HEK293 (cell line): ENCODE measurements at regions not wholly inside any gene's neighbourhood (a gene's known extent, or its start where the extent isn't known, plus 50 kb on each side); places are given as distances from the start of the nearest gene placed in this dataset.

Source experiments
- CTCF ChIA-PET: fragments of 350-600 bp; formaldehyde crosslinking; extraction: SDS; loops from one replicate; lab custom pipeline; 2021; ENCODE audit warnings: antibody characterized with exemption; lab: Yijun Ruan, JAX
- POLR2A ChIA-PET: fragments of 300-600 bp; formaldehyde crosslinking; extraction: SDS; loops from one replicate; lab custom pipeline; 2020; ENCODE audit warnings: antibody characterized with exemption, inconsistent platforms; lab: Yijun Ruan, JAX
- H3K27ac ChIP-seq: fragments of 200-500 bp; sonication (Bioruptor generic); 2 replicates; pipeline ENCODE4 v1.5.1; 2014; ENCODE audit warnings: low read depth, low read length, control low read depth, inconsistent platforms; ENCODE audit errors: extremely low read depth
- H3K36me3 ChIP-seq, 2 experiments: fragments of 200-500 bp in 1 of 2; sonication (Bioruptor generic) in 1 of 2; 1 replicate in 1 of 2; 2 replicates in 1 of 2; pipeline ENCODE4 v1.5.1; 2014 to 2017; ENCODE audit warnings: inconsistent platforms in 2 of 2, low read length in 2 of 2; ENCODE audit not compliant: control insufficient read depth in 2 of 2, insufficient read depth in 1 of 2
- H3K4me1 ChIP-seq: fragments of 200-500 bp; sonication (Bioruptor generic); 2 replicates; pipeline ENCODE4 v1.5.1; 2014; ENCODE audit warnings: mild to moderate bottlenecking, low read length, inconsistent platforms; ENCODE audit not compliant: control insufficient read depth, insufficient read depth
- H3K4me3 ChIP-seq: 2 replicates; pipeline ENCODE4 v1.5.1; 2011; ENCODE audit warnings: low read depth, mild to moderate bottlenecking, control low read depth, low read length, moderate library complexity
- H3K9me3 ChIP-seq: fragments of 200-500 bp; sonication (Bioruptor generic); 2 replicates; pipeline ENCODE4 v1.5.1; 2014; ENCODE audit warnings: low read depth, low read length, inconsistent platforms; ENCODE audit not compliant: control insufficient read depth, insufficient read depth
- EGR2 ChIP-seq: fragments of 450-650 bp; formaldehyde crosslinking; IDR thresholded peaks from 2 replicates; pipeline ENCODE4 v1.5.1; 2016; ENCODE audit warnings: low read depth, missing biosample characterization, missing genetic modification characterization
- GLI2 ChIP-seq: fragments of 450-650 bp; formaldehyde crosslinking; IDR thresholded peaks from 2 replicates; pipeline ENCODE4; 2017; ENCODE audit warnings: missing biosample characterization, missing genetic modification characterization, low read depth, borderline replicate concordance
- GLIS2 ChIP-seq: fragments of 450-650 bp; formaldehyde crosslinking; IDR thresholded peaks from 2 replicates; pipeline ENCODE4 v1.5.1; 2016; ENCODE audit warnings: missing biosample characterization, missing genetic modification characterization
- KLF10 ChIP-seq: fragments of 450-650 bp; IDR thresholded peaks from 2 replicates; pipeline ENCODE4 v1.5.1; 2018; ENCODE audit warnings: missing biosample characterization, mild to moderate bottlenecking, missing genetic modification characterization
- KLF8 ChIP-seq: fragments of 450-650 bp; formaldehyde crosslinking; IDR thresholded peaks from 2 replicates; pipeline ENCODE4 v1.5.1; 2016; ENCODE audit warnings: missing biosample characterization, missing genetic modification characterization
- PRDM10 ChIP-seq: fragments of 450-650 bp; formaldehyde crosslinking; IDR thresholded peaks from 2 replicates; pipeline ENCODE4 v1.5.1; 2016; ENCODE audit warnings: missing biosample characterization, missing genetic modification characterization
- TSHZ1 ChIP-seq: fragments of 450-650 bp; formaldehyde crosslinking; IDR thresholded peaks from 2 replicates; pipeline ENCODE4 v1.5.1; 2016; ENCODE audit warnings: missing biosample characterization, missing genetic modification characterization, borderline replicate concordance
- ZBTB17 ChIP-seq: fragments of 450-650 bp; formaldehyde crosslinking; IDR thresholded peaks from 2 replicates; pipeline ENCODE4 v1.5.1; 2016; ENCODE audit warnings: missing biosample characterization, missing genetic modification characterization
- ZIC2 ChIP-seq: fragments of 450-650 bp; formaldehyde crosslinking; IDR thresholded peaks from 2 replicates; pipeline ENCODE4 v1.5.1; 2016; ENCODE audit warnings: missing biosample characterization, missing genetic modification characterization
- ZNF132 ChIP-seq: fragments of 450-650 bp; formaldehyde crosslinking; IDR thresholded peaks from 2 replicates; pipeline ENCODE4 v1.5.1; 2017; ENCODE audit warnings: missing biosample characterization, missing genetic modification characterization, borderline replicate concordance
- ZNF175 ChIP-seq: fragments of 450-650 bp; formaldehyde crosslinking; IDR thresholded peaks from 2 replicates; pipeline ENCODE4 v1.5.1; 2016; ENCODE audit warnings: missing biosample characterization, missing genetic modification characterization
- ZNF2 ChIP-seq: fragments of 450-650 bp; formaldehyde crosslinking; IDR thresholded peaks from 2 replicates; pipeline ENCODE4 v1.5.1; 2016; ENCODE audit warnings: missing biosample characterization, missing genetic modification characterization
- ZNF398 ChIP-seq: fragments of 450-650 bp; formaldehyde crosslinking; IDR thresholded peaks from 2 replicates; pipeline ENCODE4 v1.5.1; 2017; ENCODE audit warnings: missing biosample characterization, missing genetic modification characterization
- ZNF416 ChIP-seq: fragments of 450-650 bp; formaldehyde crosslinking; IDR thresholded peaks from 2 replicates; pipeline ENCODE4 v1.5.1; 2016; ENCODE audit warnings: missing biosample characterization, missing genetic modification characterization
- ZNF558 ChIP-seq: fragments of 450-650 bp; formaldehyde crosslinking; IDR thresholded peaks from 2 replicates; pipeline ENCODE4 v1.5.1; 2016; ENCODE audit warnings: missing biosample characterization, missing genetic modification characterization
- ZNF707 ChIP-seq: fragments of 450-650 bp; formaldehyde crosslinking; IDR thresholded peaks from 2 replicates; pipeline ENCODE4 v1.5.1; 2016; ENCODE audit warnings: missing biosample characterization, missing genetic modification characterization

GRCh38 chr1:212518188-212519054, 85.7 kb downstream of the NENF start:
- TF ChIP-seq KLF10 (tag by site-specific recombination) (no peak), ZNF707 (tag by site-specific recombination) (no peak), ZBTB17 (tag by site-specific recombination) (peak; percentile 92), ZIC2 (0 out of 2 replicates have a peak, but pooled peaks have one; percentile 12), ZNF175 (no peak), ZNF558 (tag by site-specific recombination) (no peak), PRDM10 (tag by site-specific recombination) (peak; percentile 72), ZNF132 (tag by site-specific recombination) (no peak), EGR2 (0 out of 2 replicates have a peak, but pooled peaks have one; percentile 9), KLF8 (no peak), GLI2 (tag by site-specific recombination) (no peak), GLIS2 (no peak), ZNF398 (tag by site-specific recombination) (peak; percentile 43; the same call in 1 of the 2 replicates), TSHZ1 (tag by site-specific recombination) (no peak), ZNF416 (tag by site-specific recombination) (no peak), ZNF2 (tag by site-specific recombination) (no peak)
- ChIA-PET CTCF (interaction anchor here (0.6 to 1.5 kb wide), 2 partner anchors 10 to 41 kb away, joined by 3 to 5 read pairs; no protein-coding TSS in a partner anchor), POLR2A (no interaction called here)
- Histone ChIP-seq H3K4me3 (no peak overlapping the region), H3K4me1 (no peaks in the 10 kb centered on the region), H3K36me3 (no peaks in the 10 kb centered on the region), H3K9me3 (no peaks in the 10 kb centered on the region), H3K27ac (no peak overlapping the region)
